Activated CD8-positive, alpha-beta T cell treated with anti-CD3 and anti-CD28 coated beads for 36 hours (primary cell): ENCODE measurements at regions not wholly inside any gene's neighbourhood (a gene's known extent, or its start where the extent isn't known, plus 50 kb on each side); places are given as distances from the start of the nearest gene placed in this dataset.

ENCODE experiments used
- ATAC-seq: fragments of 200-7000 bp; cut with Tn5 transposase; one replicate; pipeline ENCODE4 v1.10.0; 2021; ENCODE audit warnings: mild to moderate bottlenecking, moderate library complexity
- CTCF ChIA-PET: fragments of 350-600 bp; sonication (Branson Sonifier 250); formaldehyde crosslinking; loops from one replicate; lab custom pipeline; 2021; ENCODE audit warnings: antibody characterized with exemption; lab: Charles Lee
- POLR2A ChIA-PET: fragments of 350-600 bp; sonication (Branson Sonifier 250); formaldehyde crosslinking; loops from one replicate; lab custom pipeline; 2021; ENCODE audit warnings: antibody characterized with exemption; lab: Charles Lee
- DNase-seq: peaks from one replicate; pipeline ENCODE4 v3.0.0-alpha.2; 2020
- H3K27ac Mint-ChIP-seq: one replicate; pipeline ENCODE4 v1.8.0; 2021; ENCODE audit warnings: mild to moderate bottlenecking, mixed read lengths
- H3K27me3 Mint-ChIP-seq: one replicate; pipeline ENCODE4 v1.8.0; 2021; ENCODE audit warnings: mixed read lengths
- H3K36me3 Mint-ChIP-seq: one replicate; pipeline ENCODE4 v1.8.0; 2021; ENCODE audit warnings: low read depth, mixed read lengths
- H3K4me1 Mint-ChIP-seq: one replicate; pipeline ENCODE4 v1.8.0; 2021; ENCODE audit warnings: low read depth, mixed read lengths
- H3K4me3 Mint-ChIP-seq: one replicate; pipeline ENCODE4 v1.8.0; 2021; ENCODE audit warnings: mild to moderate bottlenecking, moderate library complexity, mixed read lengths
- H3K9me3 Mint-ChIP-seq: one replicate; pipeline ENCODE4 v1.8.0; 2021; ENCODE audit warnings: mixed read lengths
- CTCF ChIP-seq: fragments of 200-600 bp; IDR thresholded peaks from one replicate; pipeline ENCODE4 v1.8.0; 2022; ENCODE audit warnings: antibody characterized with exemption, mild to moderate bottlenecking
- intact Hi-C: fragments of 100-400 bp; cut with micrococcal nuclease; formaldehyde crosslinking; loops from one replicate; pipeline ENCODE4 v1.10.0; 2022

- ChIA-PET POLR2A (no interaction called here), CTCF (no interaction called here)
- H3K36me3 Mint-ChIP-seq: no peaks in the 10 kb centered on the region
- no peak overlapping the region for H3K4me3 Mint-ChIP-seq
- H3K4me1 Mint-ChIP-seq: no peaks in the 10 kb centered on the region
- DNase-seq (no peak), ATAC-seq (no peak)
- TF ChIP-seq CTCF: no peak
- no peaks in the 10 kb centered on the region for H3K9me3 Mint-ChIP-seq
- H3K27ac Mint-ChIP-seq: no peak overlapping the region
- intact Hi-C loops: no loop called here
- H3K27me3 Mint-ChIP-seq: peaks cover 4% of the 10 kb centered on the region
Measured at GRCh38 chr2:128442891-128443302, 124.2 kb upstream of the HS6ST1 start.

- no peak overlapping the region for H3K27ac Mint-ChIP-seq
- H3K4me1 Mint-ChIP-seq: no peaks in the 10 kb centered on the region
- TF ChIP-seq CTCF: no peak
- H3K4me3 Mint-ChIP-seq: no peak overlapping the region
- CTCF ChIA-PET: no interaction called here
- peaks cover 2% of the 10 kb centered on the region for H3K27me3 Mint-ChIP-seq
- POLR2A ChIA-PET: no interaction called here
- H3K36me3 Mint-ChIP-seq: no peaks in the 10 kb centered on the region
- DNase-seq (no peak), ATAC-seq (no peak)
- intact Hi-C loops: no loop called here
- no peaks in the 10 kb centered on the region for H3K9me3 Mint-ChIP-seq
Measured at GRCh38 chr2:128444121-128444771, 125.6 kb upstream of the HS6ST1 start.

- ATAC-seq (no peak), DNase-seq (no peak)
- Mint-ChIP-seq H3K36me3 (no peaks in the 10 kb centered on the region), H3K27me3 (no peaks in the 10 kb centered on the region), H3K4me3 (no peak overlapping the region), H3K4me1 (no peaks in the 10 kb centered on the region), H3K27ac (no peak overlapping the region), H3K9me3 (no peaks in the 10 kb centered on the region)
- POLR2A ChIA-PET: no interaction called here
- intact Hi-C loops: no loop called here
- CTCF ChIA-PET: no interaction called here
- TF ChIP-seq CTCF: no peak
Measured at GRCh38 chr2:128444816-128445522, 126.3 kb upstream of the HS6ST1 start.

GRCh38 chr2:128445523-128445900 lies 126.8 kb upstream of the HS6ST1 start:
- Mint-ChIP-seq H3K9me3 (no peaks in the 10 kb centered on the region), H3K4me1 (no peaks in the 10 kb centered on the region), H3K27ac (no peak overlapping the region), H3K27me3 (no peaks in the 10 kb centered on the region), H3K36me3 (no peaks in the 10 kb centered on the region), H3K4me3 (no peak overlapping the region)
- ChIA-PET CTCF (no interaction called here), POLR2A (no interaction called here)
- intact Hi-C loops: no loop called here
- ATAC-seq: no peak
- no peak for TF ChIP-seq CTCF
- DNase-seq: no peak

- intact Hi-C loops: no loop called here
- Mint-ChIP-seq H3K36me3 (no peaks in the 10 kb centered on the region), H3K4me1 (no peaks in the 10 kb centered on the region), H3K9me3 (no peaks in the 10 kb centered on the region), H3K27me3 (no peaks in the 10 kb centered on the region), H3K4me3 (no peak overlapping the region), H3K27ac (no peak overlapping the region)
- no peak for TF ChIP-seq CTCF
- DNase-seq (no peak), ATAC-seq (no peak)
- ChIA-PET POLR2A (interaction anchor here (0.5 kb wide), 1 partner anchor 454 kb away, joined by 4 read pairs; no protein-coding TSS in a partner anchor), CTCF (no interaction called here)
Measured at GRCh38 chr2:128446049-128446873, 127.6 kb upstream of the HS6ST1 start.
